ENCODE measurements at regions not wholly inside any gene's neighbourhood (a gene's known extent, or its start where the extent isn't known, plus 50 kb on each side); places are given as distances from the start of the nearest gene placed in this dataset.
"Not testable (repeated sequence)": the region's sequence is repeated elsewhere in the genome, so short reads cannot be mapped to it uniquely, and the experiment has no call there.

GRCh38 chr19:34067861-34068271, 104.4 kb upstream of the LSM14A start:
- Mint-ChIP-seq H3K4me1 (peaks cover 4% of the 10 kb centered on the region), H3K27me3 (peaks cover 33% of the 10 kb centered on the region), H3K36me3 (ENCODE audit: low read depth) (no peaks in the 10 kb centered on the region), H3K9me3 (no peaks in the 10 kb centered on the region), H3K4me3 (no peak overlapping the region), H3K27ac (no peak overlapping the region)
- no peak for ATAC-seq (replicated peaks)

DNA sequence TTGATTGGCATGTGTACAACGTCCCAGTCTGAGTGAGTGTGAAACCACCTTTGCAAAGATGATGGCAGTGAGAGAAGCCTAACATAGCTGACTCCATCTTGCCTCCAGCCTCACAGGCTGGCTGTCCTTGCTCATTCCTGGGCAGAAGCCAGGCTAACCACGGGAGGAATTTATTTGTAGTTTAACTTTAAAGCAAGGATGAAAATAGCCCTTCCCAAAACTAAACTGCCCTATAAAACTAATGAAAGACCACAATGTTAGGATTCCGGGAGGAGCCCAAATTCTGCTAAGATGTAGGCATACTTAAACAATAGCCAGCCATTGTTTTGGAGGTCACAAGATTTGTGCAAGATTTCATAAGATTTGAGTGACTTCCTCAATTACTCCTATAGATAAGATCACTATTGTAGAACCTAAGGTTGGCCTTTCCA, 96.6 kb upstream of the LSM14A start:
- H3K27me3 Mint-ChIP-seq = peaks cover 26% of the 10 kb centered on the region
- no peaks in the 10 kb centered on the region for H3K9me3 Mint-ChIP-seq
- H3K4me3 Mint-ChIP-seq = no peak overlapping the region
- H3K4me1 Mint-ChIP-seq = no peaks in the 10 kb centered on the region
- H3K27ac Mint-ChIP-seq = no peak overlapping the region
- H3K36me3 Mint-ChIP-seq (ENCODE audit: low read depth) = no peaks in the 10 kb centered on the region
- no peak for ATAC-seq (replicated peaks)

GRCh38 chr19:34082289-34083077, 89.8 kb upstream of the LSM14A start:
- no peak for ATAC-seq (replicated peaks)
- no peaks in the 10 kb centered on the region for H3K4me1 Mint-ChIP-seq
- H3K9me3 Mint-ChIP-seq = no peaks in the 10 kb centered on the region
- H3K27me3 Mint-ChIP-seq = peaks cover 15% of the 10 kb centered on the region
- H3K36me3 Mint-ChIP-seq (ENCODE audit: low read depth) = no peaks in the 10 kb centered on the region
- no peak overlapping the region for H3K4me3 Mint-ChIP-seq
- H3K27ac Mint-ChIP-seq = no peak overlapping the region

DNA sequence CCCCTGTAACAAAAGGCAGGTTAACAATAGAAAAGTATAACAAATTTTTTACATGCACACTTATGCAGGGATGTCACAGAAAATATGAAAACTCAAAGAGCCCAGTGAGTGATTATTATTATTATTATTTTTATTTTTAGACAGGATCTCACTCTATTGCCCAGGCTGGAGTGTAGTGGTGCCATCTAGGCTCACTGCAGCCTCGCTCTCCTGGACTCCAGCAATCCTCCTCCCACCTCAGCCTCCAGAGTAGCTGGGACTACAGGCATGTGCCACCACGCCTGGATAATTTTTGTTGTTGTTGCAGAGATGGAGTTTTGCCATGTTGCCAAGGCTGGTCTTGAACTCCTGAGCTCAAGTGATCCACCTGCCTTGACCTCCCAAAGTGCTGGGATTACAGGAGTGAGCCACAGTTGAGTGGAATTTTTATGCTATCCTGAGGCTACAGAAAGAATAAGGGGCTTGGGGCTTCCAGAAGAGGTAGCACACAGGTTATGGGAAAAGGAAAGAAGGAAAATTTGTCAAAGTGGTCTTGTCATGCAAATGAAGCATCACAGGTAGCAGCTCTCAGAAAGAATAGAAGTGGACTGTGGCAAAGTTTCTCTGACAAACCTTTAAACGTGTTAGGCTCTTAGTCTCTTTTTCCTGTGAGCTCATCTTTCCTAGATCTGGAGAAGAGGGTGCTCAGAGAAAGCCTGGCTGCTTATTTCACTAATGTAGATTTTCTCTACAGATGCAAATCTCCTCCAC, 87.7 kb upstream of the LSM14A start:
- H3K4me1 Mint-ChIP-seq = no peaks in the 10 kb centered on the region
- no peak overlapping the region for H3K4me3 Mint-ChIP-seq
- ATAC-seq (replicated peaks) = no peak
- no peak overlapping the region for H3K27ac Mint-ChIP-seq
- H3K9me3 Mint-ChIP-seq = no peaks in the 10 kb centered on the region
- no peaks in the 10 kb centered on the region for H3K36me3 Mint-ChIP-seq (ENCODE audit: low read depth)
- H3K27me3 Mint-ChIP-seq = peaks cover 16% of the 10 kb centered on the region

GRCh38 chr19:34085336-34085735, 87.0 kb upstream of the LSM14A start:
- Mint-ChIP-seq H3K27me3 (peaks cover 21% of the 10 kb centered on the region), H3K9me3 (no peaks in the 10 kb centered on the region), H3K36me3 (ENCODE audit: low read depth) (no peaks in the 10 kb centered on the region), H3K4me3 (no peak overlapping the region), H3K27ac (no peak overlapping the region), H3K4me1 (no peaks in the 10 kb centered on the region)
- ATAC-seq (replicated peaks) = no peak

- Mint-ChIP-seq H3K4me3 (no peak overlapping the region), H3K4me1 (no peaks in the 10 kb centered on the region), H3K27me3 (peaks cover 20% of the 10 kb centered on the region), H3K27ac (no peak overlapping the region), H3K9me3 (no peaks in the 10 kb centered on the region), H3K36me3 (ENCODE audit: low read depth) (no peaks in the 10 kb centered on the region)
- ATAC-seq (replicated peaks) = no peak
These were observed 84.0 kb upstream of the LSM14A start for GRCh38 chr19:34088292-34088691.

DNA sequence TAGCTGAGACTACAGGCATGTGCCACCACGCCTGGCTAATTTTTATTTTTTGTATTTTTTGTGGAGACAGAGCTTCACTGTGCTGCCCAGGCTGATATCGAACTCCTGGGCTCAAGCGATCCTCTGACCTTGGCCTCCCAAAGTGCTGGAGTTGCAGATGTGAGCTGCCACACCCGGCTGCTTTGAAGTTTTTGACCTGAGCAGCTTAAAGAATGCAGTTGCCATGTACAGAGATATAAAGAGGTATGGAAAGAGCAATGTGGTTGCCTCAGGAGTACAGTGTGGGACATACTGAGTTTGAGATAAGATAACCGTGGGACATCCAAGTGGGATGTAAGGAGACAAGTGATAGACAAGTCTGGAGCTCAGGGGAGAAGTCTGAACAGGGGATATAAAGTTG, 82.7 kb upstream of the LSM14A start:
- peaks cover 19% of the 10 kb centered on the region for H3K27me3 Mint-ChIP-seq
- H3K27ac Mint-ChIP-seq = no peak overlapping the region
- no peaks in the 10 kb centered on the region for H3K4me1 Mint-ChIP-seq
- H3K9me3 Mint-ChIP-seq = no peaks in the 10 kb centered on the region
- no peak overlapping the region for H3K4me3 Mint-ChIP-seq
- ATAC-seq (replicated peaks) = no peak
- no peaks in the 10 kb centered on the region for H3K36me3 Mint-ChIP-seq (ENCODE audit: low read depth)

- no peak overlapping the region for H3K27ac Mint-ChIP-seq
- H3K36me3 Mint-ChIP-seq (ENCODE audit: low read depth) = no peaks in the 10 kb centered on the region
- H3K4me3 Mint-ChIP-seq = no peak overlapping the region
- H3K9me3 Mint-ChIP-seq = no peaks in the 10 kb centered on the region
- peaks cover 13% of the 10 kb centered on the region for H3K27me3 Mint-ChIP-seq
- ATAC-seq (replicated peaks) = no peak
- no peaks in the 10 kb centered on the region for H3K4me1 Mint-ChIP-seq
These were observed 77.3 kb upstream of the LSM14A start for GRCh38 chr19:34094960-34095359.

- H3K36me3 Mint-ChIP-seq (ENCODE audit: low read depth); ATAC-seq (replicated peaks); H3K9me3 Mint-ChIP-seq; H3K4me1 Mint-ChIP-seq; H3K27ac Mint-ChIP-seq; H3K4me3 Mint-ChIP-seq: not testable (repeated sequence)
- H3K27me3 Mint-ChIP-seq = peaks cover 15% of the 10 kb centered on the region
These were observed 76.9 kb upstream of the LSM14A start for GRCh38 chr19:34095411-34095810.

GRCh38 chr19:34096020-34096915, 76.0 kb upstream of the LSM14A start:
- H3K36me3 Mint-ChIP-seq (ENCODE audit: low read depth) = no peaks in the 10 kb centered on the region
- no peaks in the 10 kb centered on the region for H3K9me3 Mint-ChIP-seq
- no peaks in the 10 kb centered on the region for H3K4me1 Mint-ChIP-seq
- ATAC-seq (replicated peaks) = no peak
- H3K4me3 Mint-ChIP-seq = no peak overlapping the region
- no peak overlapping the region for H3K27ac Mint-ChIP-seq
- peaks cover 13% of the 10 kb centered on the region for H3K27me3 Mint-ChIP-seq

- Mint-ChIP-seq H3K9me3 (no peaks in the 10 kb centered on the region), H3K4me3 (no peak overlapping the region), H3K36me3 (ENCODE audit: low read depth) (no peaks in the 10 kb centered on the region), H3K27me3 (peaks cover 12% of the 10 kb centered on the region), H3K27ac (no peak overlapping the region), H3K4me1 (no peaks in the 10 kb centered on the region)
- ATAC-seq (replicated peaks) = no peak
These were observed 68.2 kb upstream of the LSM14A start for GRCh38 chr19:34104096-34104495.

GRCh38 chr19:34104557-34104956, 67.7 kb upstream of the LSM14A start:
- no peak overlapping the region for H3K27ac Mint-ChIP-seq
- H3K36me3 Mint-ChIP-seq (ENCODE audit: low read depth) = no peaks in the 10 kb centered on the region
- H3K4me1 Mint-ChIP-seq = no peaks in the 10 kb centered on the region
- no peak overlapping the region for H3K4me3 Mint-ChIP-seq
- no peak for ATAC-seq (replicated peaks)
- no peaks in the 10 kb centered on the region for H3K9me3 Mint-ChIP-seq
- H3K27me3 Mint-ChIP-seq = peaks cover 9% of the 10 kb centered on the region

- no peak for ATAC-seq (replicated peaks)
- Mint-ChIP-seq H3K4me1 (no peaks in the 10 kb centered on the region), H3K36me3 (ENCODE audit: low read depth) (no peaks in the 10 kb centered on the region), H3K27ac (no peak overlapping the region), H3K27me3 (peaks cover 12% of the 10 kb centered on the region), H3K4me3 (no peak overlapping the region), H3K9me3 (no peaks in the 10 kb centered on the region)
These were observed 62.7 kb upstream of the LSM14A start for GRCh38 chr19:34109596-34109995.

- ATAC-seq (replicated peaks) = peak; percentile 65
- no peak overlapping the region for H3K4me3 Mint-ChIP-seq
- no peaks in the 10 kb centered on the region for H3K4me1 Mint-ChIP-seq
- H3K9me3 Mint-ChIP-seq = no peaks in the 10 kb centered on the region
- no peak overlapping the region for H3K27ac Mint-ChIP-seq
- no peaks in the 10 kb centered on the region for H3K36me3 Mint-ChIP-seq (ENCODE audit: low read depth)
- H3K27me3 Mint-ChIP-seq = peaks cover 4% of the 10 kb centered on the region
These were observed 53.2 kb upstream of the LSM14A start for GRCh38 chr19:34118879-34119748.

Data from activated T-helper 17 cell treated with anti-CD3 and anti-CD28 coated beads, Interleukin-2, amount 50 U/mL, for 72 hours (primary cell).